HK-2 (cell line): ENCODE measurements at regions not wholly inside any gene's neighbourhood (a gene's known extent, or its start where the extent isn't known, plus 50 kb on each side); places are given as distances from the start of the nearest gene placed in this dataset.

ENCODE experiments used
- DNase-seq: peaks from one replicate; pipeline ENCODE4 v3.0.0-alpha.2; 2018; ENCODE audit not compliant: unreplicated experiment

DNA sequence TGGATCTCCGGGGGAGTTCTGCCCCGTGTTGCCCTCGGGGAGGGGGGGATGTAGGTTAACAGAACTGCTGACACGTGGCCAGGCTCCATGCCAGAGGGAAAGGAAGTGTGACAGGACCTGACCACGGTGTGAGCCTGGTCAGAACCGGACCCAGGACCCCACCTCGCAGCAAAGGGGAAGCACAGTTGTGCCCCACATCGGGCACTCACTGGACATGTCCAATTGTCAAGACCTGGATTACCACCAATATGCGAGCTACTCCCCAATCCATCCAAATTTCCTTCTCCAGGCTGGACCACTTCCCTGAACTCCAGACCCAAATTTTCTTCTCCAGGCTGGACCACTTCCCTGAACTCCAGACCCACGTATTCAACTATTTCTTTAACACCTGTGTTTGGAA lies 78.8 kb upstream of the PIWIL1 start:
- DNase-seq = no peak

GRCh38 chr12:130263025-130263424 lies 74.7 kb upstream of the PIWIL1 start:
- no peak for DNase-seq

DNA sequence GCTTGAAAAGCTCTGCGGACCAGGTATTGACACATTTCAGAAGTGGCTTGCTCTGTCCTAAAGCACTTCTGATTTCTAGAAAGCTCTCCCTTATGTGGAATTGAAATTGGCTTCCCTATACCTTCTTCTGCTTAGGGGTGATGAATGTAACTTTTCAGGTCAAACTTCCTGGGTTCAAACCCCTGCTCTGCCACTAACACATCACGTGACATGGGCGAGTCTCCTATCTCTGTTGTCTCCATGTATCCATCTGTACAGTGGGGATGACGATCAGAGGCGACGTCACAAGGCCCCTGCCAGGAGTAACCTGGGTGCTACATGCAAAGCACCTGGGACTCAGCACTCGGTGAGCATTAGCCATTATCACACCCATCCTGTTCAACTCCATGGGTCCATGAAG lies 73.7 kb upstream of the PIWIL1 start:
- DNase-seq = no peak

DNA sequence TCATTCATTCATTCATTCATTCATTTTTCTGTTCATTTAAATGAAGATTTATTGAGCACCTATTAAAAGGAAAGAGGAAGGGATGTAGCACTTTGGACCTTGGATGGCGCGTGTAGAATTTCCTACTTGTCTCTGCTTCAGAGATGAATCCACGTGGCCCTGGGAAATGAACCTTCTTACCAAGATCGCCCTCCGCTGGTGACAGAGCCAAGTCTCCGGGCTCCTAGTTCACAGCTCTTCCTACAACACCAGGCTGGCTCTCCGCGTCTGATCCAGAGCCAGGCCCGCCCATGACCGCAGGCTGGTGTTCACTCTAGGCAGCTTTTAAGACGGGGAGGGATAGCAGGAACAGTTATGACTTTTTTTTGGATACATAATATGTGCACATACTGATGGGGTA lies 70.9 kb upstream of the PIWIL1 start:
- DNase-seq = no peak

DNA sequence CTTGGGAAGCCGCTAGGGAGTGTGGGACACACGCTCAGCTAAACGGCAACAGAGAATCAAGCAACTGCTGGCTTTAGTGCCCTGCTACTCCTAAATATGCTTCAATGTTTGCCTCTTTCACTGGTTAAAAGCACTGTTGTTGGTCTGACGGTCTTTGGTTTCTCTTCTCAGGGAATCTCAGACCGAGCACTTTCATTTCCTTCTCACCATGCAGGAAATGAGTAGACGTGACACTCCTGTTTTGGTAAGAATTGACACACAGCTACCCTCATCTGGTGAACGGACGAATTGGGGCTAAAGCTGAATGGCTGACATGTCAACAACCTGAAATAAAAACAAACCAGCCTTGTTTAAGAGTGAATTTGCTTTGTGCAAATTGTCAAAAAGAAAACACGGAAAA lies 57.5 kb upstream of the PIWIL1 start:
- DNase-seq = no peak

DNA sequence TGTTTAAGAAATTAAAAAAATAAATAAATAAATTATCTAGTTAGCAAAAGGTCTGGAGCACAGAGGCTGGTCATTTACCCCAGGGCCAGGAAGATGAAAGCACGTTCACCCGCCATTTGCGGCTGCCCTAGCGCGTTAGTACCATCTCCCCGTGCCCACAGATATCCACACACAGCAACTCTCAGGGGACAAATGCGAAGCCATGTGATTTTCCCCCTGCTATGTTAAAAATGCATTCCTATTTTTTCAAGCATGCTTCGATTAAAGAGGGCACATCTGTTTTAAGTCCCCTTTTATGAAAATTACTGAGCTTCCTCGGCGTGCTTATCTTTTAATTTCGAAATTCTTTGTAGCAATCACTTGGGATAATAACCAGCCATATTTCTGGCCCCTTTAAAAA lies 56.9 kb upstream of the PIWIL1 start:
- DNase-seq = no peak

GRCh38 chr12:130281153-130281799 lies 56.4 kb upstream of the PIWIL1 start:
- peak; percentile 2 for DNase-seq

DNA sequence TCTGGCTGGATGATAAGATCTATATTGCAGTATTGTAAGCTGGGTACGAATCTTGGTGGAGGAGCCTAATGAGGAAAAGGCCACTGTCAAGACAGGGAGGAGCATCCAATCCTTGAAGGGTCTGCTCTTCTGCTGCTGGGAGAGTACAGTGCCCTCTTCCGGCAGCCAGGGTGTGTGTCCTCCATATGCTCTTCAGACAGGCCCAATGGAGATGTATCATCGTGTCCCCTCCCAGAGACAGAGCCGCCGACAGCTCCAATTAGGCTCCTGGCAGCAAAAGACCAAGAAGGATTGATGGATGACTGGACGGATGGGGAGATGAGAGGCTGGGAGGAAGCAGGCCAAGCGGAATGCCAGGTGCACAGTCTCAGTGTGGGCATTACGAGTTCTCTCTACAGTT lies 51.6 kb upstream of the PIWIL1 start:
- DNase-seq = no peak

GRCh38 chr12:130286741-130287440 lies 50.8 kb upstream of the PIWIL1 start:
- no peak for DNase-seq
